Fibroblast of villous mesenchyme (primary cell): ENCODE measurements at regions not wholly inside any gene's neighbourhood (a gene's known extent, or its start where the extent isn't known, plus 50 kb on each side); places are given as distances from the start of the nearest gene placed in this dataset.

Source experiments
- DNase-seq: peaks from one replicate; pipeline ENCODE4 v3.0.0-alpha.2; 2010; ENCODE audit warnings: low read depth
- H3K4me3 ChIP-seq: 2 replicates; pipeline ENCODE4 v1.5.1; 2011; ENCODE audit warnings: low read depth, mild to moderate bottlenecking, low read length
- TF ChIP-seq, protein P1 (sequence below): IDR thresholded peaks from 2 replicates; pipeline ENCODE4 v1.5.1; 2012; ENCODE audit warnings: low read depth, mild to moderate bottlenecking, low read length; ENCODE audit not compliant: insufficient read depth

DNA sequence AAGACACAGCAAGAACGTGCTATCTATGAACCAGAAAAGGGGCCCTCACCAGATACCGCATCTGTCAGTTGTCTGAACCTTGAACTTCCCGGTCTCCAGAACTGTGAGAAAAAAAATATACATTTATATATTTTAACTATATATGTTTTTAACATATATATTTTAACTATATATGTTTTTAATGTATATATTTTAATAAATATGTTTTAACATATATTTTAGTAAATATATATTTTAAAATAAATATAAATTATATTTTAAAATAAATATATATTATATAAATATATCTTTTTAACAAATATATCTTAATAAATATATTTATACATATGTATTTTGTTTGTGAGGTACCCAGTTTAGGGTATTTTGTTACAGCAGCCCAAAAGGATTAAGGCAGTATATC is 958.2 kb upstream of the AUTS2 start:
- H3K4me3 ChIP-seq = no peak overlapping the region
- DNase-seq = no peak
- TF ChIP-seq, protein P1, sequence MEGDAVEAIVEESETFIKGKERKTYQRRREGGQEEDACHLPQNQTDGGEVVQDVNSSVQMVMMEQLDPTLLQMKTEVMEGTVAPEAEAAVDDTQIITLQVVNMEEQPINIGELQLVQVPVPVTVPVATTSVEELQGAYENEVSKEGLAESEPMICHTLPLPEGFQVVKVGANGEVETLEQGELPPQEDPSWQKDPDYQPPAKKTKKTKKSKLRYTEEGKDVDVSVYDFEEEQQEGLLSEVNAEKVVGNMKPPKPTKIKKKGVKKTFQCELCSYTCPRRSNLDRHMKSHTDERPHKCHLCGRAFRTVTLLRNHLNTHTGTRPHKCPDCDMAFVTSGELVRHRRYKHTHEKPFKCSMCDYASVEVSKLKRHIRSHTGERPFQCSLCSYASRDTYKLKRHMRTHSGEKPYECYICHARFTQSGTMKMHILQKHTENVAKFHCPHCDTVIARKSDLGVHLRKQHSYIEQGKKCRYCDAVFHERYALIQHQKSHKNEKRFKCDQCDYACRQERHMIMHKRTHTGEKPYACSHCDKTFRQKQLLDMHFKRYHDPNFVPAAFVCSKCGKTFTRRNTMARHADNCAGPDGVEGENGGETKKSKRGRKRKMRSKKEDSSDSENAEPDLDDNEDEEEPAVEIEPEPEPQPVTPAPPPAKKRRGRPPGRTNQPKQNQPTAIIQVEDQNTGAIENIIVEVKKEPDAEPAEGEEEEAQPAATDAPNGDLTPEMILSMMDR = no peak

DNA sequence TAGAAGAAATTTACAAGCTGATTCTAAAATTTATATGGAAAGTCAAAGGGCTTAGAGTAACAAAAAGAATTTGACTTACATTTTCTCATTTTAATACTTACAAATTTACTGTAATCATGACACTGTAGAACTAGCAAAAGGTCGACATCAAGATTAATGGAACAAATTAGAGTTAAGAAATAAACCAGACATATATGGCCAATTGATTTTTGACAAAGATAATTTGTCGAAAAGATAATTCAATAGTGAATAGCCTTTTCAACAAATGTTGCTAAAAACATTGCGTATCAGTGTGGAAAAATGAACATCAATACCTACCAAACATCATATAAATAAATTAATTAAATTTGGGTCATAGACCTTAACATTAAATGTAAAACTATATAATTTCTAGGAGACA is 955.5 kb upstream of the AUTS2 start:
- TF ChIP-seq, protein P1 = no peak
- H3K4me3 ChIP-seq = no peak overlapping the region
- no peak for DNase-seq

DNA sequence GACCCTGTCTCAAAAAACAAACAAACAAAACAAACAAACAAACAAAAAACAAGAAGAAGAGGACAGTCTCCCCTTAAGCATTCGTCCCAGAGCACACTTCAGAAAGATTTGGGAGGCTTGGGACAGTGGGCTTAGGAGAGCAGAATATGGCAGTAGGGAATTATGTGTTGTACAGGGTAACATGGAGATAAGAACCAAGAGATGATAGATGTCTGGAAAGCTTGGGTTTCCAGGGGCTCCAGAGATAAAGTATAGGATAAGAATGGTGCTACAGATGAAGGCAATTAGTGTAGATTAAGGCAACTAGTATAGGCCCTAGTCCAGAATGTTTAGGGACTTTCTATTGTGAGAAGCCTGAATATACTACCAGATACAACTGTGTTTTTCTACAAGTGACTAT is 934.9 kb upstream of the AUTS2 start:
- no peak overlapping the region for H3K4me3 ChIP-seq
- TF ChIP-seq, protein P1 = no peak
- DNase-seq = no peak

- TF ChIP-seq, protein P1 = no peak
- no peak overlapping the region for H3K4me3 ChIP-seq
- DNase-seq = no peak
Measured at GRCh38 chr7:68671046-68671445, 927.2 kb upstream of the AUTS2 start.

- TF ChIP-seq, protein P1 = no peak
- H3K4me3 ChIP-seq = no peak overlapping the region
- no peak for DNase-seq
Measured at GRCh38 chr7:68671671-68672070, 926.6 kb upstream of the AUTS2 start.

DNA sequence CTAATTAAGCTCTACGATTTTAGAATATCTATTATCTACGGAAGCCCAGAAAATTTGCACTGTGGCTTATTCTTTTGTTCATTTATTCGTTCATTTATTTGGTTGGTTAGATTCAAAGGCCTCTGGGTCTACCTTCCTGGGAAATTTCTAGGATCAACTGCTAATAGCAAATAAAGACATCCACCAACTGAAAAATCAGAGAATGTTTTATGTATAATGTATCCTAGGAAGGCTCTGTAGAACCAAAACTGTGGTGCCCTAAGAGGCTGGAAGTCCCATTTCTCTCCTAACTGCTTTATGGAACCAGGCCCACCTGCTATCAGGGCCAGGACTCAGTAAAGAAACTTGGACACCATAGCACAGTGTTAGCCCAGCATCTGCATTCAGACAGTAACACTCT is 923.4 kb upstream of the AUTS2 start:
- no peak overlapping the region for H3K4me3 ChIP-seq
- TF ChIP-seq, protein P1 = no peak
- no peak for DNase-seq

DNA sequence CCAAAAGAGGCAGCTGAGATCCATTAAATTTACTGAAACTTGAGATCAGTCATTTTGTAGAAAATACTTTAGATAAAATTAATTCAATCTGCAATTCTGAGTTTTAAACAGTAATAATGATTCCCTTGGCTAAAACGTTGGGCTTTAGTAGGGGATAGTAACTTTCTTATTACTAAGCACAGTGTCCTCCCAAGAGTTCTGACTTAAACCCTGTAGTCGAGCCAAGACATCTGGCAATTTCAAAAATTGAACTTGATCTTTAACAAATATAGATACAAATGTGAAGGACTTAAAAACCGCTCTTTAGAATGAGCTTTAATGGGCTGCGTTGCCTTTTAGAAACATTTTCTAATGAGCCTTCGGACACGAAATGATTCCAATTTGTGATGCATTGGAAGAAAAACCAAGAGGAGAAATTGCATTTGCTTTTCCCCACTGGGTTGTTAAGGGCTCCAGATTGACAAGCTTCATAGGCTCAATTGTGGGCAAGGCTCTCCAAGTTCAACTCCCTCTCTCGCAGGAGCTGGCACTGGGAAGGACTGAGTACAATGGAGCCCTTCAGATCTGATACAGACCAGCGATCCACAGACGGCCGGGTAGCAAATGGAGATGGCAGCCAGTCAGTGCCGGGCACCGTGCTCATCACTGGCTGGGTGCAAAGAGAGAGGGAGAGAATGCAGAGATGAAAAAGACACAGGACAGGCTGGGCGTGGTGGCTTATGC is 921.3 kb upstream of the AUTS2 start:
- no peak overlapping the region for H3K4me3 ChIP-seq
- no peak for DNase-seq
- TF ChIP-seq, protein P1 = no peak
